DOHH2 (cell line): ENCODE measurements at regions not wholly inside any gene's neighbourhood (a gene's known extent, or its start where the extent isn't known, plus 50 kb on each side); places are given as distances from the start of the nearest gene placed in this dataset.

ENCODE experiments used
- H3F3A ChIP-seq: fragments of 200-600 bp; sonication (generic), shearing (Covaris generic); 2 replicates; pipeline ENCODE4 v1.6.0; 2016; ENCODE audit warnings: antibody characterized with exemption, mild to moderate bottlenecking; ENCODE audit not compliant: control insufficient read depth, insufficient read depth
- H3K27ac ChIP-seq: fragments of 200-600 bp; sonication (generic); 2 replicates; pipeline ENCODE4 v1.5.1; 2014; ENCODE audit warnings: low read depth, mild to moderate bottlenecking, low read length, moderate library complexity
- H3K27me3 ChIP-seq: fragments of 200-600 bp; sonication (generic); 2 replicates; pipeline ENCODE4 v1.6.1; 2014; ENCODE audit warnings: mild to moderate bottlenecking, low read length, mixed read lengths; ENCODE audit not compliant: control insufficient read depth
- H3K36me3 ChIP-seq: fragments of 200-600 bp; sonication (generic); 2 replicates; pipeline ENCODE4 v1.6.1; 2014; ENCODE audit warnings: mild to moderate bottlenecking, low read length, moderate library complexity, mixed read lengths; ENCODE audit not compliant: control insufficient read depth
- H3K4me1 ChIP-seq: fragments of 200-600 bp; sonication (generic); 2 replicates; pipeline ENCODE4 v1.6.1; 2014; ENCODE audit warnings: mild to moderate bottlenecking, low read length, mixed read lengths; ENCODE audit not compliant: control insufficient read depth
- H3K4me2 ChIP-seq: fragments of 200-600 bp; sonication (generic); 2 replicates; pipeline ENCODE4 v1.6.0; 2014; ENCODE audit warnings: mild to moderate bottlenecking, low read length, moderate library complexity
- H3K4me3 ChIP-seq: fragments of 200-600 bp; sonication (generic); 2 replicates; pipeline ENCODE4 v1.5.1; 2014; ENCODE audit warnings: mild to moderate bottlenecking, low read length, mixed read lengths
- H3K79me2 ChIP-seq: fragments of 200-600 bp; sonication (generic); 2 replicates; pipeline ENCODE4 v1.6.1; 2014; ENCODE audit warnings: mild to moderate bottlenecking, low read length, mixed read lengths; ENCODE audit not compliant: control insufficient read depth
- H3K9me2 ChIP-seq: fragments of 200-600 bp; sonication (generic); replicated peaks from 2 replicates; pipeline ENCODE4 v1.6.1; 2014; ENCODE audit warnings: mild to moderate bottlenecking, low read length, mixed read lengths; ENCODE audit not compliant: control insufficient read depth
- H3K9me3 ChIP-seq: fragments of 200-600 bp; sonication (generic); 2 replicates; pipeline ENCODE4 v1.6.1; 2014; ENCODE audit warnings: antibody characterized with exemption, low read length, mixed read lengths; ENCODE audit not compliant: control insufficient read depth, insufficient read depth
- H4K20me1 ChIP-seq: fragments of 200-600 bp; sonication (generic); 2 replicates; pipeline ENCODE4 v1.6.0; 2014; ENCODE audit warnings: low read depth, mild to moderate bottlenecking, antibody characterized with exemption, low read length, moderate library complexity; ENCODE audit not compliant: control insufficient read depth, insufficient read depth
- EZH2phosphoT487 ChIP-seq: fragments of 200-600 bp; sonication (generic); IDR thresholded peaks from 2 replicates; pipeline ENCODE4 v1.6.1; 2017; ENCODE audit warnings: borderline replicate concordance, mild to moderate bottlenecking, antibody characterized with exemption, low read length, moderate library complexity, mixed read lengths
- TF ChIP-seq, protein P1 (sequence below): fragments of 200-600 bp; sonication (generic); IDR thresholded peaks from one replicate; pipeline ENCODE4 v1.5.1; 2014; ENCODE audit warnings: antibody characterized with exemption, mild to moderate bottlenecking, low read depth, low read length; ENCODE audit not compliant: poor library complexity, severe bottlenecking

GRCh38 chr22:27381960-27382742 is 419.4 kb downstream of the MN1 start:
- Histone ChIP-seq H3K79me2 (no peaks in the 10 kb centered on the region), H3K4me2 (peak overlapping the region; percentile 50), H3K27me3 (no peaks in the 10 kb centered on the region; the same call in 1 of the 2 replicates), H4K20me1 (no peaks in the 10 kb centered on the region), H3F3A (no peaks in the 10 kb centered on the region), H3K9me2 (no peaks in the 10 kb centered on the region), H3K9me3 (no peaks in the 10 kb centered on the region), H3K27ac (no peak overlapping the region), H3K4me3 (peak overlapping the region; percentile 26; the same call in 1 of the 2 replicates), H3K4me1 (peaks cover 21% of the 10 kb centered on the region), H3K36me3 (no peaks in the 10 kb centered on the region)
- TF ChIP-seq, protein P1, sequence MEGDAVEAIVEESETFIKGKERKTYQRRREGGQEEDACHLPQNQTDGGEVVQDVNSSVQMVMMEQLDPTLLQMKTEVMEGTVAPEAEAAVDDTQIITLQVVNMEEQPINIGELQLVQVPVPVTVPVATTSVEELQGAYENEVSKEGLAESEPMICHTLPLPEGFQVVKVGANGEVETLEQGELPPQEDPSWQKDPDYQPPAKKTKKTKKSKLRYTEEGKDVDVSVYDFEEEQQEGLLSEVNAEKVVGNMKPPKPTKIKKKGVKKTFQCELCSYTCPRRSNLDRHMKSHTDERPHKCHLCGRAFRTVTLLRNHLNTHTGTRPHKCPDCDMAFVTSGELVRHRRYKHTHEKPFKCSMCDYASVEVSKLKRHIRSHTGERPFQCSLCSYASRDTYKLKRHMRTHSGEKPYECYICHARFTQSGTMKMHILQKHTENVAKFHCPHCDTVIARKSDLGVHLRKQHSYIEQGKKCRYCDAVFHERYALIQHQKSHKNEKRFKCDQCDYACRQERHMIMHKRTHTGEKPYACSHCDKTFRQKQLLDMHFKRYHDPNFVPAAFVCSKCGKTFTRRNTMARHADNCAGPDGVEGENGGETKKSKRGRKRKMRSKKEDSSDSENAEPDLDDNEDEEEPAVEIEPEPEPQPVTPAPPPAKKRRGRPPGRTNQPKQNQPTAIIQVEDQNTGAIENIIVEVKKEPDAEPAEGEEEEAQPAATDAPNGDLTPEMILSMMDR = no peak
- TF ChIP-seq EZH2phosphoT487 = no peak

DNA sequence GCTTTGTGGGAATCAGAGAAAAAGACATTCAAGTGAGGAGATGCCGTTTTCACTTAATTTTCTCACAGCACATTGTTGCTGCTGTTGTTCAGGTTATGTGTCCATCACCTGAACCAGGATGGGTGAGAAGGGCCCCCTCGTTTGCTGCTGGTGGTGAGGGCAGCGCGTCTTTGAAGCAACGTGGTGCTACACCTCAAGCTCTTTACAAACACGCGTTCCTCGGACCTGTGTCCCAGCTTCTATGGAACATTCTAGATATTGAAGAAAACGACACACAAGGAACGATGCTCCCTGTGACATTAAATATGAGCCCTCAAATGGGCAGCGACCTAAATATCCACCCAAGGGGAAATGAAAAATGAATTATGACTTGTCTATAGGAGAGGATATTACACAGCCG is 418.6 kb downstream of the MN1 start:
- H3F3A ChIP-seq = no peaks in the 10 kb centered on the region
- H3K4me3 ChIP-seq = no peak overlapping the region
- H3K4me2 ChIP-seq = no peak overlapping the region
- H3K27ac ChIP-seq = no peak overlapping the region
- TF ChIP-seq, protein P1 = no peak
- TF ChIP-seq EZH2phosphoT487 = no peak
- H4K20me1 ChIP-seq = no peaks in the 10 kb centered on the region
- H3K4me1 ChIP-seq = peaks cover 25% of the 10 kb centered on the region
- H3K9me3 ChIP-seq = no peaks in the 10 kb centered on the region
- no peaks in the 10 kb centered on the region for H3K79me2 ChIP-seq
- no peaks in the 10 kb centered on the region for H3K36me3 ChIP-seq
- no peaks in the 10 kb centered on the region; the same call in 1 of the 2 replicates for H3K27me3 ChIP-seq
- no peaks in the 10 kb centered on the region for H3K9me2 ChIP-seq

GRCh38 chr22:27383896-27384295 is 417.7 kb downstream of the MN1 start:
- no peaks in the 10 kb centered on the region for H3K9me3 ChIP-seq
- H3K36me3 ChIP-seq = no peaks in the 10 kb centered on the region
- H3K79me2 ChIP-seq = no peaks in the 10 kb centered on the region
- no peaks in the 10 kb centered on the region for H4K20me1 ChIP-seq
- H3K27me3 ChIP-seq = no peaks in the 10 kb centered on the region; the same call in 1 of the 2 replicates
- TF ChIP-seq, protein P1 = no peak
- TF ChIP-seq EZH2phosphoT487 = no peak
- H3F3A ChIP-seq = no peaks in the 10 kb centered on the region
- H3K4me2 ChIP-seq = no peak overlapping the region
- no peak overlapping the region for H3K4me3 ChIP-seq
- no peak overlapping the region for H3K27ac ChIP-seq
- H3K9me2 ChIP-seq = no peaks in the 10 kb centered on the region
- peaks cover 25% of the 10 kb centered on the region for H3K4me1 ChIP-seq
